ENCODE measurements at regions not wholly inside any gene's neighbourhood (a gene's known extent, or its start where the extent isn't known, plus 50 kb on each side); places are given as distances from the start of the nearest gene placed in this dataset.

DNA sequence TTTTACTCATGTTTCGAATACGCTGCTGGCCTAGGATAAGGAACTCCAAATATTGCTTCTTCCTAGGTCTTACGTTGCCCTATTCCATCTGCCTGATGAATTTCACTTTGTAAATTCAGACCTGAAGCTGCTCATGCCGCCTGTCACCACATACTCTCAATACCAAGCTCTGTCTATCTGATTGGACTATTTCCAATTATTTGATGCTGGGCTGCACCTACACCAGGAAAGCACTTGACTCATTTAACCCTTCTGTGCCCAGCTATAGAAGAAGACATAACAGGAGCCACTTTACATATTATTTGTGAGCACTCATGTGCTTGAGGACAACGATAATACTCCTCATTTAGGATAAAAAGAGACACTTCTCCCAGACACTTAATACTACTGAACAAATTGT, 1293.9 kb upstream of the LRRTM1 start:
- TF ChIP-seq, protein P1, sequence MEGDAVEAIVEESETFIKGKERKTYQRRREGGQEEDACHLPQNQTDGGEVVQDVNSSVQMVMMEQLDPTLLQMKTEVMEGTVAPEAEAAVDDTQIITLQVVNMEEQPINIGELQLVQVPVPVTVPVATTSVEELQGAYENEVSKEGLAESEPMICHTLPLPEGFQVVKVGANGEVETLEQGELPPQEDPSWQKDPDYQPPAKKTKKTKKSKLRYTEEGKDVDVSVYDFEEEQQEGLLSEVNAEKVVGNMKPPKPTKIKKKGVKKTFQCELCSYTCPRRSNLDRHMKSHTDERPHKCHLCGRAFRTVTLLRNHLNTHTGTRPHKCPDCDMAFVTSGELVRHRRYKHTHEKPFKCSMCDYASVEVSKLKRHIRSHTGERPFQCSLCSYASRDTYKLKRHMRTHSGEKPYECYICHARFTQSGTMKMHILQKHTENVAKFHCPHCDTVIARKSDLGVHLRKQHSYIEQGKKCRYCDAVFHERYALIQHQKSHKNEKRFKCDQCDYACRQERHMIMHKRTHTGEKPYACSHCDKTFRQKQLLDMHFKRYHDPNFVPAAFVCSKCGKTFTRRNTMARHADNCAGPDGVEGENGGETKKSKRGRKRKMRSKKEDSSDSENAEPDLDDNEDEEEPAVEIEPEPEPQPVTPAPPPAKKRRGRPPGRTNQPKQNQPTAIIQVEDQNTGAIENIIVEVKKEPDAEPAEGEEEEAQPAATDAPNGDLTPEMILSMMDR (IDR thresholded peaks at IDR 0.05), result no peak
- DNase-seq (ENCODE audit: low spot score), result no peak
- Histone ChIP-seq H3K27ac (no peak overlapping the region), H3K4me3 (no peak overlapping the region)

DNA sequence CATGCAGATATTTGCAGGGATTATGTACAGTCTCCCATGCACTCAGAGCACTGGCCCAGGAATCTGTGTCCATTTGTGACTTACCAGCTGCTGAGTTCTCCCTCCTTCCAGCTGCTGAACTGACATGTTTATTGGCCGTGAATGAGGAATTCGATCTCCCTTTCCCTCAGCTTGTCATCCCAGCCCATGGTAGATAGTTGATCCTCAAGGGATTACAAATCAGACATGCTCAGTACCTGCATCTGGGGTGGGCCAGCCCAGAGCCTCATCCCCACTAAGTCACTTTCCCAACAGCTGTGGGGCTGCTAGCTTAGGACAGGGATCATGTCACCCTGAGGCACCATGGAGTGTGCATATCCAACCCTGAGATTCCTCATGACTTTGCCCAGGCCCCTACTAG, 1284.9 kb upstream of the LRRTM1 start:
- no peak overlapping the region for H3K4me3 ChIP-seq
- TF ChIP-seq, protein P1 (IDR thresholded peaks at IDR 0.05), result no peak
- H3K27ac ChIP-seq, result no peak overlapping the region
- no peak for DNase-seq (ENCODE audit: low spot score)

DNA sequence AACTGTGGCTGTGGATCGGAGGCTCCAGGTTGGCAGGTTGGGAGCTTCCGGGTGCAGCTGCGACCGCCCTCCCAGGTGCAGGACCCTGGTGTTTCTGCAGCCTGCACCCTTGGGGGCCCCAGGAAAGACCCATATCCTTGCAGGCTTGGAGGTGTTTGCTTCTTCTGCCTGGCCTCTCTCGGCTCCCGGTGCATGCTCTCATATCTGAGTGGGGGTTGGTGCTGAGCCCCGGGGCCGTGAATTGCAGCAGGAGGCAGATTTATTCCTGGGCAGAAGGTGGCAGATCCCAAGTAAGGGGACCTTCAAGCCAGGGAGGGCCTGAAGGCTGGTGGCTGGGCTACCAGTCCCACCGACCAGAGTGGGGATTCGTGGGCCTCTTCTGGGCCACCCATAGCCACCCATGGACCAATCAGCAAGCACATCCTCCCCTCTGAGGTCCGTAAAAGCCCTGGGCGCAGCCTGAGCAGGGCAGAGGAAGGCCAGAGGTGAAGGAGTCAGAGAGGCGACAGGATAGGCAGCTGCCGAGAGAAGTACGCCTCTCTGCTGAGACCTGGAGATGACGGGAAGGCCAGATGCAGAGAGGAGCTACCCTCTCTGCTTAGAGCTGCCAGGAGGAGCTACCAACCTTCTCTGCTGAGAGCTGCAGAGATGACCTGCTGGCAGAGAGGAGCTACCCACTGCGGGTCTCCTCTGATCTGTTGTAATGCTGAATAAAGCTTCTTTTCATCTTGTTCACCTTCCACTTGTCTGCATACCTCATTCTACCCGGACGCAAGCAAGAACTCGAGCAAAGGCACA, 1279.0 kb upstream of the LRRTM1 start:
- TF ChIP-seq, protein P1 (IDR thresholded peaks at IDR 0.05), result no peak
- no peak overlapping the region for H3K4me3 ChIP-seq
- H3K27ac ChIP-seq, result no peak overlapping the region
- no peak for DNase-seq (ENCODE audit: low spot score)

- TF ChIP-seq, protein P1 (IDR thresholded peaks at IDR 0.05), result no peak
- no peak for DNase-seq (ENCODE audit: low spot score)
- no peak overlapping the region for H3K27ac ChIP-seq
- no peak overlapping the region for H3K4me3 ChIP-seq
These were observed 1272.2 kb upstream of the LRRTM1 start for GRCh38 chr2:81576713-81577112.

DNA sequence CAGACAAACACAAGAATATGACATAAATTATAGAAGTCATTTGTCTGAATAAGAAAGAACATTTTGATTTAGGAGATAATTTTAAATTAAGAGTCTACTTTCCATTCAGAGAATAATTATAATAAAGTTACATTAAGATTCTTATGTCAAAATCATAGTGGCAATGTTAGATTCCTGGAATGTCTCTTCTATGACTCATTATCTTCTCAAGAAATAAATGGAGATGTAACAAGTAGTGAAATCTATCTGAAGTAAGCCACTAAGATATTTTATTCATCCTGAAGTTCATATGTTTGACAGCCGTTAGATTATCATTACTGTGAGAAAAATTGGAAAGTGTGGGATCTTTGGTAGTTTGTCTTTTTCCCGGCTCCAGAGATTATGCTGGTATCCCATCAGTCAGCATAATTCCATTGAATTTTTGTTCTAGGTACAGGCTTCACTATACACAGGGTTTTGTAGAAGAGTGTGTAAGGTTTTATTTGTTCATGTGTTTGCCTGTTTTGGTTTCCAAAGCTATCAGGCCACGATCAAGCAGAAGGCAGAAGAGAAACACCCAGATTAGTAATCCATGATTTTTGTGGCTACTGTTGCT, 1246.6 kb upstream of the LRRTM1 start:
- DNase-seq (ENCODE audit: low spot score), result no peak
- Histone ChIP-seq H3K4me3 (no peak overlapping the region), H3K27ac (no peak overlapping the region)
- TF ChIP-seq, protein P1 (IDR thresholded peaks at IDR 0.05), result no peak

GRCh38 chr2:81550277-81550676, 1245.7 kb upstream of the LRRTM1 start:
- no peak overlapping the region for H3K27ac ChIP-seq
- no peak overlapping the region for H3K4me3 ChIP-seq
- no peak for DNase-seq (ENCODE audit: low spot score)
- TF ChIP-seq, protein P1 (IDR thresholded peaks at IDR 0.05), result no peak

- TF ChIP-seq, protein P1 (IDR thresholded peaks at IDR 0.05), result no peak
- Histone ChIP-seq H3K4me3 (no peak overlapping the region), H3K27ac (no peak overlapping the region)
- DNase-seq (ENCODE audit: low spot score), result no peak
These were observed 1245.1 kb upstream of the LRRTM1 start for GRCh38 chr2:81549646-81550045.

All from coronary artery (tissue), 2 donors.